GM20000 (cell line): ENCODE measurements at regions not wholly inside any gene's neighbourhood (a gene's known extent, or its start where the extent isn't known, plus 50 kb on each side); places are given as distances from the start of the nearest gene placed in this dataset.
"Not testable (repeated sequence)": the region's sequence is repeated elsewhere in the genome, so short reads cannot be mapped to it uniquely, and the experiment has no call there.

Experiments
- DNase-seq: peaks from one replicate; pipeline ENCODE4 v3.0.0; 2012; ENCODE audit warnings: low spot score
- TF ChIP-seq, protein P1 (sequence below): IDR thresholded peaks from 2 replicates; pipeline ENCODE4 v1.5.1; 2012; ENCODE audit warnings: mild to moderate bottlenecking, control low read depth; ENCODE audit errors: extremely low read depth, missing control alignments

DNA sequence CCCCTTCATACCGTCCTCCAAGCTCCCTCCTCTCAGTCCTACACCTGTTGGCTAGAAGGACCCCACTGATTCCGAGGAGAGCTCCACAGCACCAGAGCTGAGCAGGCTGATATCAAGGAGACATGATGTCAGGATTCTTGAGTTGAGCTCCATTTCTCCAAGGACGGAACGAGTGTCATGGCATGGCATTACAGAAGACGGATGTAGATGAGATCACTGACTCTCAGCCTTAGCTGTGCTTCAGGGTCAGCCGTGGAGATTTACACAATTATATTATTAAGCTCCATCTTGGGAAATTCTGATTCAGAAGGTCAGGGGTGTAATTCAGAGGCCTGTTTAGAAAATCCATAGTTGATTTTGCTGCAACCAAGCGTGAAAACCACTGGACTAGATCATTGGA lies 428.9 kb upstream of the B3GAT1 start:
- TF ChIP-seq, protein P1, sequence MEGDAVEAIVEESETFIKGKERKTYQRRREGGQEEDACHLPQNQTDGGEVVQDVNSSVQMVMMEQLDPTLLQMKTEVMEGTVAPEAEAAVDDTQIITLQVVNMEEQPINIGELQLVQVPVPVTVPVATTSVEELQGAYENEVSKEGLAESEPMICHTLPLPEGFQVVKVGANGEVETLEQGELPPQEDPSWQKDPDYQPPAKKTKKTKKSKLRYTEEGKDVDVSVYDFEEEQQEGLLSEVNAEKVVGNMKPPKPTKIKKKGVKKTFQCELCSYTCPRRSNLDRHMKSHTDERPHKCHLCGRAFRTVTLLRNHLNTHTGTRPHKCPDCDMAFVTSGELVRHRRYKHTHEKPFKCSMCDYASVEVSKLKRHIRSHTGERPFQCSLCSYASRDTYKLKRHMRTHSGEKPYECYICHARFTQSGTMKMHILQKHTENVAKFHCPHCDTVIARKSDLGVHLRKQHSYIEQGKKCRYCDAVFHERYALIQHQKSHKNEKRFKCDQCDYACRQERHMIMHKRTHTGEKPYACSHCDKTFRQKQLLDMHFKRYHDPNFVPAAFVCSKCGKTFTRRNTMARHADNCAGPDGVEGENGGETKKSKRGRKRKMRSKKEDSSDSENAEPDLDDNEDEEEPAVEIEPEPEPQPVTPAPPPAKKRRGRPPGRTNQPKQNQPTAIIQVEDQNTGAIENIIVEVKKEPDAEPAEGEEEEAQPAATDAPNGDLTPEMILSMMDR = no peak
- DNase-seq = no peak

DNA sequence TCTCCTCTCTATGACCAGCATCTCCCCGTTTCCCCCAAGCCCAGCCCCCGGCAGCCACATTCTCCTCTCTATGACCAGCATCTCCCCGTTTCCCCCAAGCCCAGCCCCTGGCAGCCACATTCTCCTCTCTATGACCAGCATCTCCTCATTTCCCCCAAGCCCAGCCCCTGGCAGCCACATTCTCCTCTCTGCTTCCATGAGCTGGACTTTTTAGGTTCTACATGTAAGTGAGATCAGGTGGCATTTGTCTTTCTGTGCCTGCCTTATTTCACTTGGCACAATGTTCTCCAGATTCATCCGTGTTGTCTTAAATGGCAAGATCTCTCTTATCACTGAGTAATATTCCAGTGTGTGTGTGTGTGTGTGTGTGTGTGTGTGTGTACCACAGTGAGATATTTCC lies 428.1 kb upstream of the B3GAT1 start:
- DNase-seq = not testable (repeated sequence)

GRCh38 chr11:134838708-134839107 lies 426.7 kb upstream of the B3GAT1 start:
- no peak for DNase-seq
- TF ChIP-seq, protein P1 = no peak

DNA sequence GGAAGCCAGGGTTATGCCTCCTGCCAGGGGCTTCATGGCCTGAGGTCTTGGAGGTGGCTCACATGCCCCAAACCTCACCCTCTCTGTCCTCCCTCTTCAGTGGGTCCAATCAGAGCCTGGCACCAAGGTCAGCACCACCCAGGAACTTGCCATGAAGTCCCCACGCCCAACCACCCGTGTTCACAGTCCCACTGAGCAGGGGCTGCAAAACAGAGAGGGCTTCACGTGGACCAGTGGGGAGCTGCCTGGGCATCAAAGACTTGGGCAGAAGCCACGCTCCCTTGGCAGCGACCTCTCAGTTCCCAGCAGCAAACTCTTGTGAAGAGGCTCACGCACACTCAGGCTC lies 425.8 kb upstream of the B3GAT1 start:
- TF ChIP-seq, protein P1 = no peak
- no peak for DNase-seq

- TF ChIP-seq, protein P1 = no peak
- no peak for DNase-seq
These were observed 425.3 kb upstream of the B3GAT1 start for GRCh38 chr11:134837166-134837886.

GRCh38 chr11:134836561-134836960 lies 424.5 kb upstream of the B3GAT1 start:
- DNase-seq = no peak
- TF ChIP-seq, protein P1 = no peak

- TF ChIP-seq, protein P1 = no peak
These were observed 423.5 kb upstream of the B3GAT1 start for GRCh38 chr11:134835561-134835960.

DNA sequence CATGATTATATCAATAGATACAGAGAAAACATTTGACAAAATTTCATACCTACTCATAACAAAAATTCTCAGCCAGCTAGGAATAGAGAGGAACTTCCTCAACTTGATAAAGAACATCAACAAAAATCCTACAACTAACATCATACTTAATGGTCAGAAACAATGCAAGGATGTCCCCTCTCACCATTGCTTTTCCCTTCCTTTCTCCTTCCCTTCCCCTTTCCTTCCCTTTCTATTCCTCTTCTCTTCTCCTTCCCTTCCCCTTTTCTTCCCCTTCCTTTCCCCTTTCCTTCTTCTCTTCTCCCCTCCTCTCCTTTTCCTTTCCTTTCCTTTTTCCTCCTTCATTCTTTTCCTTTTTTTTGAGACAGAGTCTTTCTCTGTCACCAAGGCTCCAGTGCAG lies 418.3 kb upstream of the B3GAT1 start:
- TF ChIP-seq, protein P1 = no peak
- no peak for DNase-seq

More at GRCh38 chr11:134835561-134835960, 423.5 kb upstream of the B3GAT1 start:
- DNase-seq = no peak
